Body of pancreas (tissue), 4 donors: ENCODE measurements at regions not wholly inside any gene's neighbourhood (a gene's known extent, or its start where the extent isn't known, plus 50 kb on each side); places are given as distances from the start of the nearest gene placed in this dataset.

Experiments
- CTCF ChIP-seq, 7 experiments: fragments of 450-650 bp in 4 of 7; fragments of 200-600 bp in 3 of 7; sonication (generic) in 3 of 7; IDR thresholded peaks; one replicate each; pipeline ENCODE4 v1.5.1; 2016 to 2019; ENCODE audit warnings: antibody characterized with exemption in 7 of 7
- POLR2A ChIP-seq, 3 donors: fragments of 450-650 bp; IDR thresholded peaks; one replicate each; pipeline ENCODE4 v1.6.1; 2016; ENCODE audit warnings: antibody characterized with exemption in 3 of 3, mild to moderate bottlenecking in 2 of 3

GRCh38 chr5:173463207-173463606, 135.0 kb upstream of the STC2 start:
- TF ChIP-seq CTCF (IDR thresholded peaks at IDR 0.05) = no peak
- TF ChIP-seq POLR2A (IDR thresholded peaks at IDR 0.05) = no peak
